GM20000 (cell line): ENCODE measurements at regions not wholly inside any gene's neighbourhood (a gene's known extent, or its start where the extent isn't known, plus 50 kb on each side); places are given as distances from the start of the nearest gene placed in this dataset.

ENCODE experiments used
- DNase-seq: peaks from one replicate; pipeline ENCODE4 v3.0.0; 2012; ENCODE audit warnings: low spot score
- TF ChIP-seq, protein P1 (sequence below): IDR thresholded peaks from 2 replicates; pipeline ENCODE4 v1.5.1; 2012; ENCODE audit warnings: mild to moderate bottlenecking, control low read depth; ENCODE audit errors: extremely low read depth, missing control alignments

DNA sequence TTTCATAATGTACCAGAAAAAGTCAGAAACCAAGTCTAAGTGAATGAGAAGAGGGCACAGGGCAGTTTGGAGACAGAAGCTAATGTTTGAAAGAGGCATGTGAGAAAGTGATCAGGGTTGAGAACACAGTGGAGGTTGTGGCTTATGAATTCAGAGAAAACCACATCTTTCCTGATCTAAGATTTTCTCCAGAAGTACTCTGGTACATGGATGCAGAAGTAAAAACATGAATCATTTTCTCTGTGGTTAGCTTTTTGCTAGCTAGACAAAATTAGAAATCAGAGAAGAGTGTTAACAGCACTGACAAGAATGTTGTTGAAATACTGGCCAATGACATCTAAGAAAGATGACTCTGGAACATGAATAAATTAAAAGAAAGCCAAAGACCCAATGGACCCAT is 541.1 kb downstream of the DNAH5 start:
- TF ChIP-seq, protein P1, sequence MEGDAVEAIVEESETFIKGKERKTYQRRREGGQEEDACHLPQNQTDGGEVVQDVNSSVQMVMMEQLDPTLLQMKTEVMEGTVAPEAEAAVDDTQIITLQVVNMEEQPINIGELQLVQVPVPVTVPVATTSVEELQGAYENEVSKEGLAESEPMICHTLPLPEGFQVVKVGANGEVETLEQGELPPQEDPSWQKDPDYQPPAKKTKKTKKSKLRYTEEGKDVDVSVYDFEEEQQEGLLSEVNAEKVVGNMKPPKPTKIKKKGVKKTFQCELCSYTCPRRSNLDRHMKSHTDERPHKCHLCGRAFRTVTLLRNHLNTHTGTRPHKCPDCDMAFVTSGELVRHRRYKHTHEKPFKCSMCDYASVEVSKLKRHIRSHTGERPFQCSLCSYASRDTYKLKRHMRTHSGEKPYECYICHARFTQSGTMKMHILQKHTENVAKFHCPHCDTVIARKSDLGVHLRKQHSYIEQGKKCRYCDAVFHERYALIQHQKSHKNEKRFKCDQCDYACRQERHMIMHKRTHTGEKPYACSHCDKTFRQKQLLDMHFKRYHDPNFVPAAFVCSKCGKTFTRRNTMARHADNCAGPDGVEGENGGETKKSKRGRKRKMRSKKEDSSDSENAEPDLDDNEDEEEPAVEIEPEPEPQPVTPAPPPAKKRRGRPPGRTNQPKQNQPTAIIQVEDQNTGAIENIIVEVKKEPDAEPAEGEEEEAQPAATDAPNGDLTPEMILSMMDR, result no peak
- DNase-seq, result no peak

- DNase-seq, result no peak
- TF ChIP-seq, protein P1, result no peak
Measured at GRCh38 chr5:13385066-13385465, 559.4 kb downstream of the DNAH5 start.

GRCh38 chr5:13382232-13382631 is 562.3 kb downstream of the DNAH5 start:
- TF ChIP-seq, protein P1, result no peak

DNA sequence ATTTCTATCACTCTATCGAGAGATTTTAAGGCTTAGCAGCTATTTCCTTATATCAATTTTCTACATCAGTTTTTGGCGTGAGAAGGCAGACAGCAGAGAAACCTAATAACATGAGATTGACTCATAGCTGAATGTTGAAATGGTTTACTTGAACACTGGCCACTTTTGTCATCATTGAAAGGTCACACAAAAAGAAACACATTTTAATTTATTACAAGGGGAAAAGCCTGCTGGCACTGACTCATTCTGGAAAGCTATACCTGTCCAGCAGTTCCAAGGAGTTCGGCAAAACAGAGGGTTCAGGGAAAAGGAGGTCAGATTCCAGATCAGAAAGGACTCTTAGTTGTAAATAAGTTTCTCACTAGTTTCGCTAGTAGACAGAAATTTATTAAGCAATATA is 566.4 kb downstream of the DNAH5 start:
- TF ChIP-seq, protein P1, result no peak
- DNase-seq, result no peak

More at GRCh38 chr5:13382232-13382631, 562.3 kb downstream of the DNAH5 start:
- no peak for DNase-seq

DNA sequence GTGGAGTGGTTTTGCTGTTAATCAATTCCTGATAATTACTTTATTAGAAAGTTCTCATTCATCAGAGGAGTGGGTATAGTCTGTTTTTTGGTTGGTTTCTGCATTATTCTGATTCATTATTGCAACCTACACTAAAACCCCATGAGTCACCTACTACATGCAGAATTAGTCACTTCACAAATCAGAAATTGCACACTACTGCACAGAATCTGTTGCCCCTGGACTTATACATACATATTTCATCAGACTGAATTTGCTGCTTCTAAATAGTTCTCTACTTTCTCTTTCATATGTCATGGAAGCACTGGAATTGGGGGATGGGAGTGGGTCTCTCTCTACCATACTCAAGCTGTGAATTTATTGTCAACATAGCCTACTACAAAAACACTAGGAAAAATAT is 585.1 kb downstream of the DNAH5 start:
- no peak for DNase-seq

GRCh38 chr5:13358342-13358741 is 586.1 kb downstream of the DNAH5 start:
- no peak for DNase-seq
- TF ChIP-seq, protein P1, result no peak

More for the DNA sequence above, 585.1 kb downstream of the DNAH5 start:
- TF ChIP-seq, protein P1, result no peak

GRCh38 chr5:13357929-13358328 is 586.6 kb downstream of the DNAH5 start:
- no peak for DNase-seq

More at GRCh38 chr5:13357929-13358328, 586.6 kb downstream of the DNAH5 start:
- TF ChIP-seq, protein P1, result no peak
